Neural cell (in vitro differentiated cells): ENCODE measurements at regions not wholly inside any gene's neighbourhood (a gene's known extent, or its start where the extent isn't known, plus 50 kb on each side); places are given as distances from the start of the nearest gene placed in this dataset.

Experiments used
- H2AFZ ChIP-seq: fragments of 200-600, 300-800 bp; sonication (generic), shearing (Covaris generic); 2 replicates; pipeline ENCODE4 v1.6.0; 2014; ENCODE audit warnings: low read depth, mild to moderate bottlenecking, antibody characterized with exemption, low read length, moderate library complexity
- H3F3A ChIP-seq: fragments of 200-600 bp; shearing (Covaris generic); 2 replicates; pipeline ENCODE4 v1.6.1; 2016; ENCODE audit warnings: mild to moderate bottlenecking, moderate library complexity, mixed read lengths, antibody characterized with exemption, low read length; ENCODE audit not compliant: insufficient read depth, poor library complexity, severe bottlenecking
- H3K27ac ChIP-seq: fragments of 200-600, 300-800 bp; sonication (generic), shearing (Covaris generic); 2 replicates; pipeline ENCODE4 v1.5.1; 2014; ENCODE audit warnings: mild to moderate bottlenecking, low read length, moderate library complexity
- H3K27me3 ChIP-seq: fragments of 300-800, 200-600 bp; sonication (generic), shearing (Covaris generic); 2 replicates; pipeline ENCODE4 v1.6.0; 2014; ENCODE audit warnings: mild to moderate bottlenecking, low read depth, low read length, moderate library complexity; ENCODE audit not compliant: insufficient read depth
- H3K36me3 ChIP-seq: fragments of 300-800, 200-600 bp; sonication (generic), shearing (Covaris generic); 2 replicates; pipeline ENCODE4 v1.5.1; 2014; ENCODE audit warnings: mild to moderate bottlenecking, antibody characterized with exemption, low read length, moderate library complexity; ENCODE audit not compliant: insufficient read depth
- H3K4me2 ChIP-seq: fragments of 300-800, 200-600 bp; sonication (generic), shearing (Covaris generic); 2 replicates; pipeline ENCODE4 v1.6.0; 2014; ENCODE audit warnings: mild to moderate bottlenecking, low read length
- H3K4me3 ChIP-seq: fragments of 300-800, 200-600 bp; sonication (generic), shearing (Covaris generic); 2 replicates; pipeline ENCODE4 v1.5.1; 2014; ENCODE audit warnings: mild to moderate bottlenecking, low read length, moderate library complexity
- H3K79me2 ChIP-seq: fragments of 200-600 bp; shearing (Covaris generic); replicated peaks from 2 replicates; pipeline ENCODE4 v1.6.0; 2014; ENCODE audit warnings: mild to moderate bottlenecking, low read length, moderate library complexity; ENCODE audit not compliant: insufficient read depth
- H3K9ac ChIP-seq: fragments of 300-800, 200-600 bp; sonication (generic), shearing (Covaris generic); 2 replicates; pipeline ENCODE4 v1.6.1; 2016; ENCODE audit warnings: mild to moderate bottlenecking, low read length, mixed read lengths
- H3K9me2 ChIP-seq: fragments of 200-600 bp; shearing (Covaris generic); 2 replicates; pipeline ENCODE4 v1.6.1; 2016; ENCODE audit warnings: mild to moderate bottlenecking, low read length, mixed read lengths; ENCODE audit not compliant: insufficient read depth
- H3K9me3 ChIP-seq: fragments of 200-600, 300-800 bp; sonication (generic), shearing (Covaris generic); 2 replicates; pipeline ENCODE4 v1.6.1; 2016; ENCODE audit warnings: mild to moderate bottlenecking, mixed run types, low read length, moderate library complexity, mixed read lengths
- H4K20me1 ChIP-seq: fragments of 200-600 bp; shearing (Covaris generic); 2 replicates; pipeline ENCODE4 v1.6.1; 2016; ENCODE audit warnings: mild to moderate bottlenecking, mixed run types; ENCODE audit not compliant: insufficient read depth
- EP300 ChIP-seq: fragments of 450-650 bp; conservative IDR thresholded peaks from 2 replicates; pipeline ENCODE4 v1.6.1; 2014; ENCODE audit warnings: antibody characterized with exemption, mild to moderate bottlenecking, moderate library complexity; ENCODE audit not compliant: poor library complexity, severe bottlenecking
- EZH2 ChIP-seq: fragments of 200-600, 300-800 bp; shearing (Covaris generic), sonication (generic); IDR thresholded peaks from 2 replicates; pipeline ENCODE4 v1.6.1; 2014; ENCODE audit warnings: antibody characterized with exemption, low read length, borderline replicate concordance, mild to moderate bottlenecking; ENCODE audit not compliant: insufficient read depth, poor library complexity, severe bottlenecking
- MXI1 ChIP-seq: fragments of 450-650 bp; conservative IDR thresholded peaks from 2 replicates; pipeline ENCODE4 v1.6.1; 2014; ENCODE audit warnings: antibody characterized with exemption, mild to moderate bottlenecking; ENCODE audit not compliant: poor library complexity, severe bottlenecking
- POLR2AphosphoS5 ChIP-seq: IDR thresholded peaks from 2 replicates; pipeline ENCODE4 v1.6.1; 2012
- RAD21 ChIP-seq: fragments of 450-650 bp; conservative IDR thresholded peaks from 2 replicates; pipeline ENCODE4 v1.6.1; 2014; ENCODE audit warnings: antibody characterized with exemption, mild to moderate bottlenecking, moderate library complexity
- SMC3 ChIP-seq: fragments of 450-650 bp; conservative IDR thresholded peaks from 2 replicates; pipeline ENCODE4 v1.6.1; 2014; ENCODE audit warnings: antibody characterized with exemption, mild to moderate bottlenecking, moderate library complexity; ENCODE audit not compliant: poor library complexity
- TAF1 ChIP-seq: IDR thresholded peaks from 2 replicates; pipeline ENCODE4 v1.6.1; 2012; ENCODE audit warnings: low read depth
- TF ChIP-seq, protein P1 (sequence below): IDR thresholded peaks from 2 replicates; pipeline ENCODE4 v1.6.1; 2012; ENCODE audit warnings: borderline replicate concordance
- TF ChIP-seq, protein P2 (sequence below): fragments of 450-650 bp; IDR thresholded peaks from 2 replicates; pipeline ENCODE4 v1.5.1; 2014; ENCODE audit warnings: antibody characterized with exemption, mild to moderate bottlenecking, moderate library complexity; ENCODE audit not compliant: poor library complexity, severe bottlenecking

DNA sequence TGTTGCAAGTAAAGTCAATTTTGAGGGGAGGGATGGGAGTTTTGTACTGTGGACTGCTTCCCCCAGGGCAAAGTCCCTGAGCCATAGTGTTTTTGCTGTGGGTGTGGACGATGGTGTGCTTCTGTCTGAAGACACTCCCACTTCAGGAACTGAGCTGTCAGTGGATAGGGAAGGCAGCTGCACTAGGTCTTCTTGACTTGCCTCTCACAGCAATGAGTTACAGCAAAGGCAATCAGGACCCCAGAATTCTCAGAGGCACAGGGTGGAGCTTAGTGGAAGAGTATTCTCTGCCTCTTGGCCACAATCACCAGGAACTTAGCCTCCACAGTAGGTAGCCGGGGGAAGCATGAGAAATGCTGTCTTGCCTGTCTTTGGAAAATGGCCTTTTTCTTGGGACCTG, 1416.6 kb upstream of the MIR17HG start:
- Histone ChIP-seq H2AFZ (no peak overlapping the region), H3K9me3 (no peaks in the 10 kb centered on the region), H3K27ac (no peak overlapping the region), H3F3A (no peaks in the 10 kb centered on the region), H3K9me2 (no peaks in the 10 kb centered on the region), H3K36me3 (no peaks in the 10 kb centered on the region), H3K79me2 (no peaks in the 10 kb centered on the region), H3K4me3 (no peak overlapping the region), H3K27me3 (peaks cover 3% of the 10 kb centered on the region), H3K4me2 (no peak overlapping the region), H3K9ac (no peak overlapping the region), H4K20me1 (no peaks in the 10 kb centered on the region)
- no peak for TF ChIP-seq EP300
- no peak for TF ChIP-seq RAD21
- TF ChIP-seq, protein P1, sequence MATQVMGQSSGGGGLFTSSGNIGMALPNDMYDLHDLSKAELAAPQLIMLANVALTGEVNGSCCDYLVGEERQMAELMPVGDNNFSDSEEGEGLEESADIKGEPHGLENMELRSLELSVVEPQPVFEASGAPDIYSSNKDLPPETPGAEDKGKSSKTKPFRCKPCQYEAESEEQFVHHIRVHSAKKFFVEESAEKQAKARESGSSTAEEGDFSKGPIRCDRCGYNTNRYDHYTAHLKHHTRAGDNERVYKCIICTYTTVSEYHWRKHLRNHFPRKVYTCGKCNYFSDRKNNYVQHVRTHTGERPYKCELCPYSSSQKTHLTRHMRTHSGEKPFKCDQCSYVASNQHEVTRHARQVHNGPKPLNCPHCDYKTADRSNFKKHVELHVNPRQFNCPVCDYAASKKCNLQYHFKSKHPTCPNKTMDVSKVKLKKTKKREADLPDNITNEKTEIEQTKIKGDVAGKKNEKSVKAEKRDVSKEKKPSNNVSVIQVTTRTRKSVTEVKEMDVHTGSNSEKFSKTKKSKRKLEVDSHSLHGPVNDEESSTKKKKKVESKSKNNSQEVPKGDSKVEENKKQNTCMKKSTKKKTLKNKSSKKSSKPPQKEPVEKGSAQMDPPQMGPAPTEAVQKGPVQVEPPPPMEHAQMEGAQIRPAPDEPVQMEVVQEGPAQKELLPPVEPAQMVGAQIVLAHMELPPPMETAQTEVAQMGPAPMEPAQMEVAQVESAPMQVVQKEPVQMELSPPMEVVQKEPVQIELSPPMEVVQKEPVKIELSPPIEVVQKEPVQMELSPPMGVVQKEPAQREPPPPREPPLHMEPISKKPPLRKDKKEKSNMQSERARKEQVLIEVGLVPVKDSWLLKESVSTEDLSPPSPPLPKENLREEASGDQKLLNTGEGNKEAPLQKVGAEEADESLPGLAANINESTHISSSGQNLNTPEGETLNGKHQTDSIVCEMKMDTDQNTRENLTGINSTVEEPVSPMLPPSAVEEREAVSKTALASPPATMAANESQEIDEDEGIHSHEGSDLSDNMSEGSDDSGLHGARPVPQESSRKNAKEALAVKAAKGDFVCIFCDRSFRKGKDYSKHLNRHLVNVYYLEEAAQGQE = no peak
- no peak for TF ChIP-seq POLR2AphosphoS5
- TF ChIP-seq MXI1 = no peak
- TF ChIP-seq EZH2 = no peak
- no peak for TF ChIP-seq SMC3
- TF ChIP-seq TAF1 = no peak
- TF ChIP-seq, protein P2, sequence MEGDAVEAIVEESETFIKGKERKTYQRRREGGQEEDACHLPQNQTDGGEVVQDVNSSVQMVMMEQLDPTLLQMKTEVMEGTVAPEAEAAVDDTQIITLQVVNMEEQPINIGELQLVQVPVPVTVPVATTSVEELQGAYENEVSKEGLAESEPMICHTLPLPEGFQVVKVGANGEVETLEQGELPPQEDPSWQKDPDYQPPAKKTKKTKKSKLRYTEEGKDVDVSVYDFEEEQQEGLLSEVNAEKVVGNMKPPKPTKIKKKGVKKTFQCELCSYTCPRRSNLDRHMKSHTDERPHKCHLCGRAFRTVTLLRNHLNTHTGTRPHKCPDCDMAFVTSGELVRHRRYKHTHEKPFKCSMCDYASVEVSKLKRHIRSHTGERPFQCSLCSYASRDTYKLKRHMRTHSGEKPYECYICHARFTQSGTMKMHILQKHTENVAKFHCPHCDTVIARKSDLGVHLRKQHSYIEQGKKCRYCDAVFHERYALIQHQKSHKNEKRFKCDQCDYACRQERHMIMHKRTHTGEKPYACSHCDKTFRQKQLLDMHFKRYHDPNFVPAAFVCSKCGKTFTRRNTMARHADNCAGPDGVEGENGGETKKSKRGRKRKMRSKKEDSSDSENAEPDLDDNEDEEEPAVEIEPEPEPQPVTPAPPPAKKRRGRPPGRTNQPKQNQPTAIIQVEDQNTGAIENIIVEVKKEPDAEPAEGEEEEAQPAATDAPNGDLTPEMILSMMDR = no peak

DNA sequence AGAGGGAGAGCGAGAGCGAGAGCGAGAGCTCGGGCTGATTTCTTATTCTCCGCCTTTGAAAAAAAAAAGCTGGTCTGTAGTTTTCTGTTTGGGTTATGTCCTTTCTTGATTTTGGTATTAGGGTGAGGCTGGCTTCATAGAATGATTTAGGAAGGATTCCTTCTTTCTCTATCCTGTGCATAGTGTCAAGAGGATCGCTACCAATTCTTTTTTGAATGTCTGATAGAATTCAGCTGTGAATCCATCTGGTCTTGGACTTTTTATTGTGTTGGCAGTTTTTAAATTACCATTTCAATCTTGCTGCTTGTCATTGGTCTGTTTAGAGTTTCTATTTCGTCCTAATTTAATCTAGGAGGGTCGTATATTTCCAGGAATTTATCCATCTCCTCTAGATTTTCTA, 1414.6 kb upstream of the MIR17HG start:
- TF ChIP-seq, protein P2 = no peak
- no peak for TF ChIP-seq POLR2AphosphoS5
- no peak for TF ChIP-seq RAD21
- TF ChIP-seq EZH2 = no peak
- TF ChIP-seq EP300 = no peak
- TF ChIP-seq, protein P1 = no peak
- TF ChIP-seq TAF1 = no peak
- TF ChIP-seq MXI1 = no peak
- no peak for TF ChIP-seq SMC3
- Histone ChIP-seq H3K79me2 (no peaks in the 10 kb centered on the region), H3K27me3 (no peaks in the 10 kb centered on the region), H3K4me3 (no peak overlapping the region), H4K20me1 (no peaks in the 10 kb centered on the region), H3K27ac (no peak overlapping the region), H3K9me3 (no peaks in the 10 kb centered on the region), H2AFZ (no peak overlapping the region), H3K9me2 (no peaks in the 10 kb centered on the region), H3K4me2 (no peak overlapping the region), H3F3A (no peaks in the 10 kb centered on the region), H3K9ac (no peak overlapping the region), H3K36me3 (no peaks in the 10 kb centered on the region)
